Breast epithelium (tissue), 4 donors: ENCODE measurements at regions not wholly inside any gene's neighbourhood (a gene's known extent, or its start where the extent isn't known, plus 50 kb on each side); places are given as distances from the start of the nearest gene placed in this dataset.

ENCODE experiments used
- DNase-seq, 2 donors: peaks; one replicate each; pipeline ENCODE4 v3.0.0-alpha.2; 2019; ENCODE audit warnings: low spot score in 2 of 2
- H3K27ac ChIP-seq, 2 donors: fragments of 200-600 bp; sonication (generic) in 1 of 2; one replicate each; pipeline ENCODE4 v1.5.1; 2016 to 2019; ENCODE audit warnings: mild to moderate bottlenecking in 1 of 2
- H3K27me3 ChIP-seq, 2 donors: fragments of 200-600 bp; sonication (generic) in 1 of 2; one replicate each; pipeline versions ENCODE4 v1.5.1 to v1.6.0; 2017 to 2019; ENCODE audit warnings: control low read depth in 1 of 2, mild to moderate bottlenecking in 1 of 2
- H3K36me3 ChIP-seq: fragments of 200-600 bp; one replicate; pipeline ENCODE4 v1.5.1; 2019
- H3K4me1 ChIP-seq, 2 donors: fragments of 200-600 bp; sonication (generic); one replicate each; pipeline ENCODE4 v1.5.1; 2016 to 2019; ENCODE audit warnings: control low read depth in 1 of 2
- H3K4me3 ChIP-seq, 3 donors: fragments of 200-600 bp; sonication (generic); 1 replicate in 2 of 3; 2 replicates in 1 of 3; pipeline ENCODE4 v1.5.1; 2016 to 2019; ENCODE audit warnings: mild to moderate bottlenecking in 3 of 3, moderate library complexity in 2 of 3
- H3K9me3 ChIP-seq, 2 donors: fragments of 200-600 bp; sonication (generic) in 1 of 2; one replicate each; pipeline ENCODE4 v1.5.1; 2016 to 2019; ENCODE audit warnings: control low read depth in 1 of 2
- POLR2A ChIP-seq: fragments of 450-650 bp; IDR thresholded peaks from one replicate; pipeline ENCODE4 v1.6.1; 2016; ENCODE audit warnings: antibody characterized with exemption, mild to moderate bottlenecking, moderate library complexity
- POLR2AphosphoS5 ChIP-seq, 3 donors: sonication (generic); formaldehyde crosslinking; IDR thresholded peaks; one replicate each; pipeline ENCODE4 v1.6.1; 2017; ENCODE audit warnings: antibody characterized with exemption in 3 of 3
- intact Hi-C: fragments of 100-400 bp; cut with DNase I; formaldehyde crosslinking; loops from one replicate; pipeline ENCODE4 v1.15.1; 2023; ENCODE audit warnings: low total_unique reads
- TF ChIP-seq, protein P1 (sequence below), 3 donors: fragments of 450-650 bp; IDR thresholded peaks; one replicate each; pipeline ENCODE4 v1.5.1; 2016 to 2017; ENCODE audit warnings: antibody characterized with exemption in 3 of 3, mild to moderate bottlenecking in 3 of 3, moderate library complexity in 3 of 3

DNA sequence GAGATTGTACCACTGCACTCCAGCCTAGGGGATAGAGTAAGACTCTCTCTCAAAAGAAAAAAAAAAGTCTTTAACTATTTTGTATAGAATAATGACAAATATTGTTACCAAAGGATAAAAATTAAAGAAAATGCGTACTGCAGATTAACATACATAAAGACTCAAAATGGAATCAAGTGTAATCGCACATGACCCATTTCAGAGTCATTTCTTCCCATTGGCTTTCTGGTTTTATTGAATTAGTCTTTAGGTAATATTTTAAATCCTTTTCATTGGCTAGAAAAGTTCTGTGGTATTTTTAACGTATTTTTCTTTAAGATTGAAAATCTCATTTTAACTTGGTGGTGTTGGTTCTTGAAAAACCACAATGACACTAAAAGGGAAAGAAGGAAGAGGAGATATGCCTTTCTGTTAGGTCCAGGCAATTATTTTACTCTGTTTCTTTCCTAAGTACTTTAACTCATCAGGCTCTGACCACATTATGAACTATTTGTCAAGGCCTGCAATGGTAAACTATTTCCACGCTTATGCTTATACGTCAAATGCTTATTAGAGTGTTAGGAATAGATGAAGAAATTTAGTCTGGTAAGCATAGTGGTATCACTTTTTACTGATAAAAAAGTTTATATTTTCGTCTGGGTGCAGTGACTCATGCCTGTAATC is 52.3 kb downstream of the PLEKHG1 start:
- no peaks in the 10 kb centered on the region for H3K9me3 ChIP-seq
- H3K36me3 ChIP-seq = no peaks in the 10 kb centered on the region
- DNase-seq = no peak
- H3K27ac ChIP-seq = no peak overlapping the region
- no peaks in the 10 kb centered on the region for H3K27me3 ChIP-seq
- no peaks in the 10 kb centered on the region for H3K4me1 ChIP-seq
- TF ChIP-seq, protein P1, sequence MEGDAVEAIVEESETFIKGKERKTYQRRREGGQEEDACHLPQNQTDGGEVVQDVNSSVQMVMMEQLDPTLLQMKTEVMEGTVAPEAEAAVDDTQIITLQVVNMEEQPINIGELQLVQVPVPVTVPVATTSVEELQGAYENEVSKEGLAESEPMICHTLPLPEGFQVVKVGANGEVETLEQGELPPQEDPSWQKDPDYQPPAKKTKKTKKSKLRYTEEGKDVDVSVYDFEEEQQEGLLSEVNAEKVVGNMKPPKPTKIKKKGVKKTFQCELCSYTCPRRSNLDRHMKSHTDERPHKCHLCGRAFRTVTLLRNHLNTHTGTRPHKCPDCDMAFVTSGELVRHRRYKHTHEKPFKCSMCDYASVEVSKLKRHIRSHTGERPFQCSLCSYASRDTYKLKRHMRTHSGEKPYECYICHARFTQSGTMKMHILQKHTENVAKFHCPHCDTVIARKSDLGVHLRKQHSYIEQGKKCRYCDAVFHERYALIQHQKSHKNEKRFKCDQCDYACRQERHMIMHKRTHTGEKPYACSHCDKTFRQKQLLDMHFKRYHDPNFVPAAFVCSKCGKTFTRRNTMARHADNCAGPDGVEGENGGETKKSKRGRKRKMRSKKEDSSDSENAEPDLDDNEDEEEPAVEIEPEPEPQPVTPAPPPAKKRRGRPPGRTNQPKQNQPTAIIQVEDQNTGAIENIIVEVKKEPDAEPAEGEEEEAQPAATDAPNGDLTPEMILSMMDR (IDR thresholded peaks at IDR 0.05) = no peak
- TF ChIP-seq POLR2AphosphoS5 (IDR thresholded peaks at IDR 0.05) (no peak), POLR2A (no peak)
- no peak overlapping the region for H3K4me3 ChIP-seq
- intact Hi-C loops = no loop called here

DNA sequence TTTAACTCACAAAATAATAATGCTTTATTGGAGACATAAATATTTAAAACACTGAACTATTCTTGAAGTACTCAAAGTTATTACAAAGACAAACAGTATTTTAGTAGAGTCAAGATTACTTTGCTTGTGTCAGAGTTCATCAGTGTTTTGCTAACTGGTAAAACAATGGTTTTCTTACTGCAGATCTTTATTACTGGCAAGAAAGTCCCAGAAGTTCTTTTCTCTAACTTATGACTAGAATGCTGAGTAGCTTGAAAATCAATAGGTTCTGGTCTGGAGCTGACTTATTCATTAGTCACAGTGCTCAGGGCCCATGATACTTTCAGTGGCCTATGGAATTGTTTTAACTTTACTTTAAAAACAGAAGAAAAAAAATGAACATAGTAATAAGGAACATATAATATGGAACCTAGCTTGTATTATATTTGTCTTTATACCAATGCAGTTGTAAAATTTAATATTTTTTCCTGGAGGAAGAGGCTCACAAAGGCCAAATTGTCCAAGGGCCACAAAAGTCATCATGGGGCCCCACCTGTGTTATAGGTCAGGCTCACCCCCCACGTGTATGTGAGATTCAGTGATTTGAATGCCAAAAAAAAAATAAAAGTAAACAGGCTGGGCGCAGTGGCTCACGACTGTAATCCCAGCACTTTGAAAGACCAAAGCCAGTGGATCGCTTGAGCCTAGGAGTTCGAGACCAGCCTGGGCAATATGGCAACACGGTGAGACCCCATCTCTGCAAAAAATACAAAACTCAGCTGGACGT is 53.3 kb downstream of the PLEKHG1 start:
- H3K36me3 ChIP-seq = no peaks in the 10 kb centered on the region
- intact Hi-C loops = no loop called here
- H3K27ac ChIP-seq = no peak overlapping the region
- no peaks in the 10 kb centered on the region for H3K9me3 ChIP-seq
- H3K4me3 ChIP-seq = no peak overlapping the region
- DNase-seq = no peak
- H3K4me1 ChIP-seq = no peaks in the 10 kb centered on the region
- TF ChIP-seq POLR2AphosphoS5 (IDR thresholded peaks at IDR 0.05) = no peak
- no peak for TF ChIP-seq POLR2A
- TF ChIP-seq, protein P1 (IDR thresholded peaks at IDR 0.05) = no peak
- H3K27me3 ChIP-seq = no peaks in the 10 kb centered on the region

DNA sequence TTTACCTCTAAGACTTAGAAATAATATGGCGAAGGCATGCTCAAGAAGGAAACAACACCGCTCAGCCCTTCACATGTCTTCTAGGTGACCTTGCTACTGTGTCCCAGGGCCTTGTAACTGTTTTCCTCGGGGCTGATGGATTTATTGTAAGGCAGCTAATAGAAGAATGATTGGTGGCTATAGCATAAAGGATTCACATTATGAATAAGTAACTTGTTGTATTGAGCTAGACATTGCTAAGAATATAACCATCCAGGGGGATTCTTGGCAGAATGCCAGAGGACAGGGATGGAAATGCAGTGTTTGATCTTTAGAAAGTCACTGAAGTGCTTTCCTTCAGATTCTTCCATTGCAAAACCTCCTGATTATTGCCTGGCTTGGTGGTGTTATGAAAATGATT is 54.9 kb downstream of the PLEKHG1 start:
- Histone ChIP-seq H3K4me3 (no peak overlapping the region), H3K4me1 (no peaks in the 10 kb centered on the region), H3K27ac (no peak overlapping the region), H3K36me3 (no peaks in the 10 kb centered on the region), H3K9me3 (no peaks in the 10 kb centered on the region), H3K27me3 (no peaks in the 10 kb centered on the region)
- no peak for DNase-seq
- TF ChIP-seq POLR2AphosphoS5 (IDR thresholded peaks at IDR 0.05) (no peak), POLR2A (no peak)
- TF ChIP-seq, protein P1 (IDR thresholded peaks at IDR 0.05) = no peak
- intact Hi-C loops = no loop called here

DNA sequence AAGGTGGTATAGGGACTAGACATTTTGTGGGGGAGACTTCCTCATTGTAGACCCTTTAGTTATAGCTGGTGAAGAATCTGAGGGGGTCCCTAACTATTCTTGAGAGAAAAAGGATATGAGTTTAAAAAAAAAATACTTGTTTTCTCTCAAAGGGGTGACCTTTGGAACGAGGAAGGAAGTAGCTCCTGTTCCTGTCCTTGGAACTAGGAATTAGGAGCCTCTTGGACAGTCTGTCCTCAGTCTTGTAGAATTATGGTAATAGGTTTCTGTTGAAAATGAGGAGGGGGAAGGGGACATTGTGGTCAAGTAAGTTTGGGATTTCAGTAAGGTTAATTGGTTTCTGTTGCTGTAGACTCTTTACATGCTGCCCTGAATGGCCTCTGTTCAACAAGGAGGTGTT is 56.5 kb downstream of the PLEKHG1 start:
- no peaks in the 10 kb centered on the region for H3K9me3 ChIP-seq
- H3K27me3 ChIP-seq = no peaks in the 10 kb centered on the region
- no peak for DNase-seq
- no peaks in the 10 kb centered on the region for H3K36me3 ChIP-seq
- H3K4me3 ChIP-seq = no peak overlapping the region
- no peaks in the 10 kb centered on the region for H3K4me1 ChIP-seq
- no peak overlapping the region for H3K27ac ChIP-seq
- TF ChIP-seq POLR2AphosphoS5 (IDR thresholded peaks at IDR 0.05) = no peak
- TF ChIP-seq POLR2A = no peak
- TF ChIP-seq, protein P1 (IDR thresholded peaks at IDR 0.05) = no peak
- intact Hi-C loops = no loop called here

DNA sequence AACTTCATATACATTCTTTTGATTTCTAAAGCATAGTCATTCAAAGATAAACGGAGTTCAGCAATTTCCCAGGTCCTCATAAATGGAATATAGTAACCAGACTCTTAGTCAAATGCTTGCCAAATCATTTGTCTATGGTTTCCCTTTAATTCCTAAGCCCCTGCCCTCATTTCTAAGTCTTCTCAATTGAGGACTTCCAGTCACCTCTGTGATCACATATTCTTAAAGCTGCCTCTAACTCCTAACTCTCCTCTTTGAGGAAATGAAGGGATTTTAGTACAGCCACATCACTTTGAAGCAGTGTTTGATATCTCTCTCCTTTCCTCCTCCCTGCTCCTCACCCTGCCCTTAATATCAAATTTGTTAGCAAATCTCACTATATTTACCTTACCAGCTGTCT is 58.7 kb downstream of the PLEKHG1 start:
- no peaks in the 10 kb centered on the region for H3K9me3 ChIP-seq
- intact Hi-C loops = no loop called here

More for the DNA sequence above, 58.7 kb downstream of the PLEKHG1 start:
- H3K4me1 ChIP-seq = no peaks in the 10 kb centered on the region
- DNase-seq = no peak
- no peak overlapping the region for H3K27ac ChIP-seq
- no peak overlapping the region for H3K4me3 ChIP-seq
- no peaks in the 10 kb centered on the region for H3K27me3 ChIP-seq
- no peak for TF ChIP-seq POLR2AphosphoS5 (IDR thresholded peaks at IDR 0.05)
- TF ChIP-seq POLR2A = no peak
- TF ChIP-seq, protein P1 (IDR thresholded peaks at IDR 0.05) = no peak
- no peaks in the 10 kb centered on the region for H3K36me3 ChIP-seq
